DMS53 treated with DMSO at 0.1 percent for 48 hours (cell line): ENCODE measurements at regions not wholly inside any gene's neighbourhood (a gene's known extent, or its start where the extent isn't known, plus 50 kb on each side); places are given as distances from the start of the nearest gene placed in this dataset.
A peak's percentile ranks its signal among the peaks of the same experiment; 100 is the strongest.

Experiments used
- DNase-seq: peaks from one replicate; lab custom pipeline; 2025; ENCODE audit not compliant: unreplicated experiment; lab: John Stamatoyannopoulos, UW

- DNase-seq = no peak
Measured at GRCh38 chr4:135236048-135236447, 1034.5 kb upstream of the PABPC4L start.

- no peak for DNase-seq
Measured at GRCh38 chr4:135227842-135228241, 1026.3 kb upstream of the PABPC4L start.

- no peak for DNase-seq
Measured at GRCh38 chr4:135225551-135225950, 1024.0 kb upstream of the PABPC4L start.

- DNase-seq = no peak
Measured at GRCh38 chr4:135210341-135210740, 1008.8 kb upstream of the PABPC4L start.

GRCh38 chr4:135207531-135207930 is 1005.9 kb upstream of the PABPC4L start:
- no peak for DNase-seq

- DNase-seq = no peak
Measured at GRCh38 chr4:135204311-135204710, 1002.7 kb upstream of the PABPC4L start.

- no peak for DNase-seq
Measured at GRCh38 chr4:135201081-135201480, 999.5 kb upstream of the PABPC4L start.

GRCh38 chr4:135197641-135198040 is 996.1 kb upstream of the PABPC4L start:
- DNase-seq = no peak

- no peak for DNase-seq
Measured at GRCh38 chr4:135194477-135194876, 992.9 kb upstream of the PABPC4L start.

- DNase-seq = no peak
Measured at GRCh38 chr4:135192751-135193535, 991.4 kb upstream of the PABPC4L start.

GRCh38 chr4:135191596-135191995 is 990.0 kb upstream of the PABPC4L start:
- no peak for DNase-seq

GRCh38 chr4:135186002-135186401 is 984.4 kb upstream of the PABPC4L start:
- DNase-seq = no peak

GRCh38 chr4:135185256-135185655 is 983.7 kb upstream of the PABPC4L start:
- DNase-seq = no peak

- no peak for DNase-seq
Measured at GRCh38 chr4:135184715-135185114, 983.1 kb upstream of the PABPC4L start.

- no peak for DNase-seq
Measured at GRCh38 chr4:135177321-135177720, 975.7 kb upstream of the PABPC4L start.

- no peak for DNase-seq
Measured at GRCh38 chr4:135166661-135167060, 965.1 kb upstream of the PABPC4L start.

- no peak for DNase-seq
Measured at GRCh38 chr4:135164601-135165000, 963.0 kb upstream of the PABPC4L start.

- peak; percentile 11 for DNase-seq
Measured at GRCh38 chr4:135144498-135144897, 942.9 kb upstream of the PABPC4L start.

GRCh38 chr4:135124196-135124595 is 922.6 kb upstream of the PABPC4L start:
- no peak for DNase-seq

- DNase-seq = no peak
Measured at GRCh38 chr4:135123632-135124031, 922.0 kb upstream of the PABPC4L start.

GRCh38 chr4:135122457-135122856 is 920.9 kb upstream of the PABPC4L start:
- DNase-seq = peak; percentile 39

GRCh38 chr4:135120195-135120594 is 918.6 kb upstream of the PABPC4L start:
- DNase-seq = no peak

- no peak for DNase-seq
Measured at GRCh38 chr4:135114079-135114478, 912.5 kb upstream of the PABPC4L start.
